ENCODE measurements at regions not wholly inside any gene's neighbourhood (a gene's known extent, or its start where the extent isn't known, plus 50 kb on each side); places are given as distances from the start of the nearest gene placed in this dataset.
"Not testable (repeated sequence)": the region's sequence is repeated elsewhere in the genome, so short reads cannot be mapped to it uniquely, and the experiment has no call there.

- DNase-seq, result peak in 1 of 3 donors; percentile 18
These were observed 115.9 kb upstream of the CACUL1 start for GRCh38 chr10:118870467-118871243.

GRCh38 chr10:118871244-118871865, 116.6 kb upstream of the CACUL1 start:
- no peak for DNase-seq

- DNase-seq, result no peak
These were observed 118.4 kb upstream of the CACUL1 start for GRCh38 chr10:118873091-118873737.

GRCh38 chr10:118873738-118874105, 119.0 kb upstream of the CACUL1 start:
- no peak for DNase-seq

GRCh38 chr10:118874171-118874570, 119.4 kb upstream of the CACUL1 start:
- no peak for DNase-seq

- no peak for DNase-seq
These were observed 120.3 kb upstream of the CACUL1 start for GRCh38 chr10:118875087-118875486.

GRCh38 chr10:118882741-118883140, 128.0 kb upstream of the CACUL1 start:
- no peak for DNase-seq

- no peak for DNase-seq
These were observed 137.3 kb upstream of the NANOS1 start for GRCh38 chr10:118892255-118892654.

- DNase-seq, result not testable (repeated sequence)
These were observed 134.6 kb upstream of the NANOS1 start for GRCh38 chr10:118894891-118895290.

- DNase-seq, result no peak
These were observed 128.9 kb upstream of the NANOS1 start for GRCh38 chr10:118900617-118901016.

GRCh38 chr10:118901380-118901779, 128.1 kb upstream of the NANOS1 start:
- no peak for DNase-seq

GRCh38 chr10:118901906-118902305, 127.6 kb upstream of the NANOS1 start:
- DNase-seq, result no peak

GRCh38 chr10:118902656-118903055, 126.9 kb upstream of the NANOS1 start:
- DNase-seq, result not testable (repeated sequence)

GRCh38 chr10:118903251-118903650, 126.3 kb upstream of the NANOS1 start:
- DNase-seq, result no peak

GRCh38 chr10:118903691-118904090, 125.8 kb upstream of the NANOS1 start:
- no peak for DNase-seq

- no peak for DNase-seq
These were observed 125.2 kb upstream of the NANOS1 start for GRCh38 chr10:118904286-118904685.

GRCh38 chr10:118907051-118907450, 122.5 kb upstream of the NANOS1 start:
- DNase-seq, result no peak

GRCh38 chr10:118908557-118909256, 120.8 kb upstream of the NANOS1 start:
- DNase-seq, result peak in 1 of 3 donors; percentile 22

- DNase-seq, result no peak
These were observed 118.8 kb upstream of the NANOS1 start for GRCh38 chr10:118910702-118911101.

- DNase-seq, result no peak
These were observed 118.2 kb upstream of the NANOS1 start for GRCh38 chr10:118911363-118911762.

GRCh38 chr10:118912961-118913600, 116.4 kb upstream of the NANOS1 start:
- DNase-seq, result no peak

- no peak for DNase-seq
These were observed 115.7 kb upstream of the NANOS1 start for GRCh38 chr10:118913825-118914224.

Data from muscle of back (tissue), 3 donors.